Neutrophil (primary cell): ENCODE measurements at regions not wholly inside any gene's neighbourhood (a gene's known extent, or its start where the extent isn't known, plus 50 kb on each side); places are given as distances from the start of the nearest gene placed in this dataset.

Source experiments
- H3K27ac ChIP-seq: fragments of 200-600 bp; sonication (generic); 2 replicates; pipeline ENCODE4 v1.5.1; 2016; ENCODE audit warnings: mild to moderate bottlenecking, moderate library complexity
- H3K27me3 ChIP-seq: fragments of 200-600 bp; sonication (generic); 2 replicates; pipeline ENCODE4 v1.6.0; 2016; ENCODE audit warnings: mild to moderate bottlenecking
- H3K36me3 ChIP-seq: fragments of 200-600 bp; sonication (generic); 2 replicates; pipeline ENCODE4 v1.5.1; 2017
- H3K4me1 ChIP-seq, 2 experiments: fragments of 200-600 bp in 1 of 2; sonication (generic) in 1 of 2; 1 replicate in 1 of 2; 2 replicates in 1 of 2; pipeline versions ENCODE4 v1.5.1 to v1.6.1; 2013 to 2016; ENCODE audit warnings: low read depth in 1 of 2, low read length in 1 of 2, mild to moderate bottlenecking in 1 of 2, moderate library complexity in 1 of 2; ENCODE audit not compliant: control insufficient read depth in 1 of 2, insufficient read depth in 1 of 2
- H3K4me3 ChIP-seq, 2 experiments: fragments of 200-600 bp in 1 of 2; sonication (generic) in 1 of 2; 1 replicate in 1 of 2; 2 replicates in 1 of 2; pipeline ENCODE4 v1.5.1; 2013 to 2016; ENCODE audit warnings: low read depth in 1 of 2, low read length in 1 of 2, mild to moderate bottlenecking in 1 of 2, moderate library complexity in 1 of 2
- H3K9me3 ChIP-seq: fragments of 200-600 bp; sonication (generic); 2 replicates; pipeline ENCODE4 v1.5.1; 2016
- TF ChIP-seq, protein P1 (sequence below): fragments of 200-600 bp; sonication (generic); IDR thresholded peaks from 2 replicates; pipeline ENCODE4 v1.5.1; 2016; ENCODE audit warnings: antibody characterized with exemption

DNA sequence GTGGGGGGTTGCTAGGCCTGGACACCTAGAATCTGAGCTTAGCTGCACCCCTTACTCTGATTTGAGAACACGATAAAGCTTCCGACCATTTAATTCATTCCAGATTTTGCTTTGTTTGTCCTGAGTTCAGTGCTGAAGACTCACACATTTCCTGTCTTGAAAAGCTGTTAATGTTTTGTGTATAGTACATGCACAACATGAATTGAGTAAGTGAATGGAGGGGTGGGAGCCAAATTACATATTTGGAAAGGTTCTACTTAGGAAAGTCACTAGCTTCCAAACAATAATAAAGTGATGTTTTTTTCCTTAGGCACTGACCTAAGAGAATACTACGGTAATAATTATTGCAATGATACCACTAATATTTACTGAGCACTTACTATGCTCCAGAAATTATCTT lies 955.2 kb upstream of the NR2F2 start:
- Histone ChIP-seq H3K4me3 (no peak overlapping the region), H3K27me3 (no peaks in the 10 kb centered on the region), H3K27ac (no peak overlapping the region), H3K36me3 (no peaks in the 10 kb centered on the region), H3K4me1 (no peaks in the 10 kb centered on the region), H3K9me3 (no peaks in the 10 kb centered on the region)
- TF ChIP-seq, protein P1, sequence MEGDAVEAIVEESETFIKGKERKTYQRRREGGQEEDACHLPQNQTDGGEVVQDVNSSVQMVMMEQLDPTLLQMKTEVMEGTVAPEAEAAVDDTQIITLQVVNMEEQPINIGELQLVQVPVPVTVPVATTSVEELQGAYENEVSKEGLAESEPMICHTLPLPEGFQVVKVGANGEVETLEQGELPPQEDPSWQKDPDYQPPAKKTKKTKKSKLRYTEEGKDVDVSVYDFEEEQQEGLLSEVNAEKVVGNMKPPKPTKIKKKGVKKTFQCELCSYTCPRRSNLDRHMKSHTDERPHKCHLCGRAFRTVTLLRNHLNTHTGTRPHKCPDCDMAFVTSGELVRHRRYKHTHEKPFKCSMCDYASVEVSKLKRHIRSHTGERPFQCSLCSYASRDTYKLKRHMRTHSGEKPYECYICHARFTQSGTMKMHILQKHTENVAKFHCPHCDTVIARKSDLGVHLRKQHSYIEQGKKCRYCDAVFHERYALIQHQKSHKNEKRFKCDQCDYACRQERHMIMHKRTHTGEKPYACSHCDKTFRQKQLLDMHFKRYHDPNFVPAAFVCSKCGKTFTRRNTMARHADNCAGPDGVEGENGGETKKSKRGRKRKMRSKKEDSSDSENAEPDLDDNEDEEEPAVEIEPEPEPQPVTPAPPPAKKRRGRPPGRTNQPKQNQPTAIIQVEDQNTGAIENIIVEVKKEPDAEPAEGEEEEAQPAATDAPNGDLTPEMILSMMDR, result no peak

DNA sequence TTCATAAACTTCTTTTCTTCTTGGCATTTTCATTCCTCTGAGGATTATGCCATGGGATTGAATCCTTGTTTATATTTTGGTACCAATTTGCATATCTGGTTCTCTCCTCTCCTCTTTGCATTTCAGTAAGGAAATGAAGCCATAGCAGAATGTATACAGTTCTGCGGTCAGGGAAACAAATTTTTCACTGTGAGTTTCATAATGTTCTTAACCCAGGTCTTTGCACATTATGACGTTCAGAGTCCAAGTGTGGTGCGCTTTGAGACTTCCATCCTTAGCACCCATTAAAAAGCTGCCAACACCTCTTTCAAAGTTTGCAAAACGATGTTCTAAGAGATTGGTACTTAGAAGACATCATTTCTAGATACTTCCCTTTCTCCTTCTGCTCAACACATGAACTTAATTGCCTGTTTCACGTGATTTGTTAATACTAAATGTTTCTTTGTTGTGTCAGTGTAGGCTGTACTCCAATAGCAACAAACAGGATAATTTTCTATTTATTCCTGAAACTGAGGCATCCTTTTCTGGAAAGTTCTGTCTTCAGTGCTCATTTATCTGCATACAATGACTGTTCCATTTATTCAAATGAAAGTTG lies 953.1 kb upstream of the NR2F2 start:
- TF ChIP-seq, protein P1, result no peak
- H3K36me3 ChIP-seq, result no peaks in the 10 kb centered on the region

DNA sequence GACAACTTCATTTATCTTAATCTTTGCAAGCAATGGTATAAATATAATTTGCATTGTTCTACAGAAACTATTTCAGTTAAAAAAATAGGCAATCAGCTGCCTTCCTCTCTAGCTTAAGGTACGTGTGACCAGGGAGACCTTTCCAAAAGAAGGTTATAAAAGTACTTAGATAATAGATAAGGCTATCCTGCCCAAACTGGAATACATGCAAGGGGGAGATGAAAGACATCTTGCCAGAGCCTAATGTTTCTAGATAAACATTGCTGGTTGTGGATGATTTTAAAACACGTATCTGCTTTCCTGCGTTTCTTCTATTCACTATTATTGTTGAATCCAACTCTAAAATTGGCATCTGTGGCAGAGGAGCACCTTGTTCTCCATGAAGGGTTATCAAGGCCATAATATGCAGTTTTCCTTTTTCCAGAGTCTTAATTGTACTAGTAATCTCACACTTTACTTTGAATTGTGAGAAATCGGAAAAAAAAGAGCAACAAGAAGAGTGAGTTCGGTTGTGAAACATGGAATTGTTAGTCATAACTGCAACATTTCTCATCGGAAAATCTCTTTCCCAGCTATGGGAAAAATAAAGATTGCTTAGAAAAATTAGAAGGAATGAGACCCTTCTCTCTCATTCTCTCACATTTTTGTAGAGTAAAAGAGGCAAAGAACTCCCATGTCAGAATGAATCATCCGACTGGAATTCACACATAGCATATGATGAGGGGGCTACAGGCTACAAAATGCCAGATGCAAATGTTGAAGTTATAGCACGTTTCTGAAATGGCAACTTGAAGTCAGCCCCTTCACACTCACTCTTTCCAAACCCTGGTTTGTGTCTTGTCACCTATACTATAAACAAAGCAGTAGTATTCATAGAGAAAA lies 936.1 kb upstream of the NR2F2 start:
- Histone ChIP-seq H3K9me3 (no peaks in the 10 kb centered on the region), H3K4me1 (no peaks in the 10 kb centered on the region), H3K27me3 (no peaks in the 10 kb centered on the region), H3K36me3 (no peaks in the 10 kb centered on the region), H3K4me3 (no peak overlapping the region), H3K27ac (no peak overlapping the region)
- TF ChIP-seq, protein P1, result no peak

More for the DNA sequence above, 953.1 kb upstream of the NR2F2 start:
- no peaks in the 10 kb centered on the region for H3K4me1 ChIP-seq
- no peak overlapping the region for H3K27ac ChIP-seq
- no peak overlapping the region for H3K4me3 ChIP-seq
- H3K27me3 ChIP-seq, result no peaks in the 10 kb centered on the region
- no peaks in the 10 kb centered on the region for H3K9me3 ChIP-seq

DNA sequence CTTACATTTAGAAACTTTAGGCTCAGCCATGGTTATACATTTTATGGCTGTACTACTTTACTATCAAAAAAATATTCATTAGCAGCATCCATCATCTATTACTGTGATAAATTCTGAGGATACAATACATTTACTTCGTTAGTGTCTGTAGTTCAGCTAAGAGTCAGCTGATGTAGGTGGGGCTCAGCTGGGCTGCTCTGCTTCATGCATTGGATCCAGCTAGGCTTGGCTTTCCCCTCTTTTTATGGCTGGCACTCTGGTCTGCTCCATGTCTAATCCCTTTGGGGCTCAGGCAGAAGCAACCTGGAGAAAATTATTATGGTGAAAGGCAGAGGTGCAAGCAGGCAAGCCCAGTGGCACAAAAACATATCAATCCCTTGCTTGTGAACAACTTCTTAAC lies 930.1 kb upstream of the NR2F2 start:
- H3K9me3 ChIP-seq, result no peaks in the 10 kb centered on the region
- no peak overlapping the region for H3K27ac ChIP-seq
- H3K4me3 ChIP-seq, result no peak overlapping the region
- TF ChIP-seq, protein P1, result no peak
- no peaks in the 10 kb centered on the region for H3K4me1 ChIP-seq
- no peaks in the 10 kb centered on the region for H3K27me3 ChIP-seq
- H3K36me3 ChIP-seq, result no peaks in the 10 kb centered on the region

DNA sequence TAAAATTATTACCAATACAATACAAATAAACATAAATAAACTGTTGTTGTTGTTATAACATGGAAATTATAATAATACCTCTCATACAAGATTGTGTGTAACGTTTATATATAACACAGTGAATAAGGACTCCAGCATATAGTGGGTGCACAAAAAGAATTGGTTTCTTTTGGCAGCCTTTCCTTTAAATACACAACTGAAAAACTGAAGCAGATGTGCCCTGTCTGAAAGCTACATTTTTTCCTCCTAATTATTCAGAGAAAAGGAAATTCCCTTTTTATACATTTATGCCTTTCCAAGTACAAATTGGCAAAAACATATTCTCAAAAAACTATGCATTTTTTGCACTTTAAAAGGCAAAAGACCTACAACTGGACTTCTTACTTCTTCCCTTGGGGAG lies 928.9 kb upstream of the NR2F2 start:
- Histone ChIP-seq H3K9me3 (no peaks in the 10 kb centered on the region), H3K4me3 (no peak overlapping the region), H3K27me3 (no peaks in the 10 kb centered on the region), H3K36me3 (no peaks in the 10 kb centered on the region), H3K4me1 (no peaks in the 10 kb centered on the region), H3K27ac (no peak overlapping the region)
- TF ChIP-seq, protein P1, result no peak
